GM12891 (cell line): ENCODE measurements at regions not wholly inside any gene's neighbourhood (a gene's known extent, or its start where the extent isn't known, plus 50 kb on each side); places are given as distances from the start of the nearest gene placed in this dataset.
"Not testable (repeated sequence)": the region's sequence is repeated elsewhere in the genome, so short reads cannot be mapped to it uniquely, and the experiment has no call there.

Experiments used
- DNase-seq: peaks from one replicate; pipeline ENCODE4 v3.0.0; 2011; ENCODE audit warnings: low spot score; ENCODE audit not compliant: insufficient read length
- FAIRE-seq: peaks from 2 replicates; lab custom pipeline; 2011; peaks lifted over from hg19 to GRCh38; lab: Jason Lieb, UNC
- PAX5 ChIP-seq: IDR thresholded peaks from 2 replicates; pipeline ENCODE4 v1.6.1; 2011; ENCODE audit warnings: low read length, moderate library complexity, mild to moderate bottlenecking; ENCODE audit not compliant: insufficient read depth, severe bottlenecking
- POLR2A ChIP-seq: IDR thresholded peaks from 2 replicates; pipeline ENCODE4 v1.6.1; 2011; ENCODE audit warnings: low read depth, low read length, control low read depth
- POLR2AphosphoS5 ChIP-seq: IDR thresholded peaks from 2 replicates; pipeline ENCODE4 v1.6.1; 2011; ENCODE audit warnings: low read depth, low read length, control low read depth
- POU2F2 ChIP-seq: IDR thresholded peaks from 2 replicates; pipeline ENCODE4 v1.6.1; 2011; ENCODE audit warnings: low read depth, mild to moderate bottlenecking, control low read depth, low read length, moderate library complexity
- SPI1 ChIP-seq: IDR thresholded peaks from 2 replicates; pipeline ENCODE4 v1.6.1; 2011; ENCODE audit warnings: low read depth, low read length, control low read depth
- TAF1 ChIP-seq: IDR thresholded peaks from 2 replicates; pipeline ENCODE4 v1.6.1; 2011; ENCODE audit warnings: low read depth, low read length, control low read depth

DNA sequence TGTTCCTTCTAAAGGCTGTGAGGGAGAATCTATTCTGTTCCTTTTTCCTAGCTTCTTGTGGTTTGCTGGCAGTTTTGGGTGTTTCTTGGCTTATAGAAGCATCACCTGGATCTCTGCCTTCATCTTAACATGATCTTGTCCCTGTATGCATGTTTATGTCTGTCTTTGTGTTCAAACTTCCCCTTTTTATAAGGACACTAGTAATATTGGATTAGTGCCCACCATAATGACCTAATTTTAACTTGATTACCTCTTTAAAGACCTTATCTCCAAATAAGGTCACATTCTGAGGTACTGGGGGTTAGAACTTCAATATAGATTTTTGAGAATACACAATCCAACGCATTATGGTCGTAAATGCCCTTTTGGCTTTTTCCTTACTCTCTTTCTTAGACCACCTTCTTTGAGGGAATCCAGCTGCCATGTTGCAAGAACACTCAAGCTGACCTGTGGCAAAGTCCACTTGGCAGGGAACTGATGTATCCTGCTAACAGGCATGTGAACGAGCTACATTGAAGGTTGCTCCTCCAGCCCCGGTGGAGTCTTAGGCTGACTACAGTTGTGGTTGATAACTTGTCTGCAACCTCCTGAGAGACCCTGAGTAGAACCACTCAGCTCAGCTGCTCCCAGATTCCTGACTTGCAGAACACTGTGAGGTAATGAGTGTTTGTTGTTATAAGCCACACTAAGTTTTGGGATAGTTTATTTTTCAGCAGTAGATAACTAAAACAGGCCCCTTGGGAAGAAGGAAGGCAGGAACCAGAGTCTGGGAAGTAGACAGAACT is 127.1 kb upstream of the OR9Q1 start:
- no peak for TF ChIP-seq POLR2AphosphoS5
- TF ChIP-seq PAX5, result no peak
- TF ChIP-seq TAF1, result no peak
- no peak for TF ChIP-seq POLR2A
- no peak for TF ChIP-seq POU2F2
- TF ChIP-seq SPI1, result no peak
- no peak for DNase-seq
- no peak for FAIRE-seq

GRCh38 chr11:57899378-57899777 is 124.3 kb upstream of the OR9Q1 start:
- no peak for TF ChIP-seq POLR2A
- TF ChIP-seq SPI1, result no peak
- no peak for TF ChIP-seq POLR2AphosphoS5
- no peak for TF ChIP-seq PAX5
- TF ChIP-seq POU2F2, result no peak
- TF ChIP-seq TAF1, result no peak
- DNase-seq, result no peak
- FAIRE-seq, result no peak

DNA sequence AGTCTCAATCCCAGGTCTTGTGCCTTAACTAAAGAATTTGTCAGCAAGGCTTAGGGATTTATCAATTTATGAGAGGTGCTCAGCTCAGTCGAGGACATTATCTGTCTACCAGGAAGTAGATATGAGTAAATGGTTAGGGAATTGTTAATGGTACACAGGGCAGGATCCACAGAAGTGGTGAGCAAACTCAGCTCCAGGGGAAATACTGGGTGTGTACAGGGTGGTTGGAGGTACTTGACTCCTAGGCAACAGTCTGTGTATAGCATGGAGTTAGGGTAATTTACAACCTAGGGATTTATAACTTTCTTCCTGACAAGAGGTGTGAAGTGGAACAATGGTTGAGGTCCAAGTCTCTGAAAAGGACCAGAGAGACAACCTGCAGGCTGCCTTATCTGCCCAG is 123.4 kb upstream of the OR9Q1 start:
- FAIRE-seq (no peak), DNase-seq (no peak)
- TF ChIP-seq POU2F2, result no peak

DNA sequence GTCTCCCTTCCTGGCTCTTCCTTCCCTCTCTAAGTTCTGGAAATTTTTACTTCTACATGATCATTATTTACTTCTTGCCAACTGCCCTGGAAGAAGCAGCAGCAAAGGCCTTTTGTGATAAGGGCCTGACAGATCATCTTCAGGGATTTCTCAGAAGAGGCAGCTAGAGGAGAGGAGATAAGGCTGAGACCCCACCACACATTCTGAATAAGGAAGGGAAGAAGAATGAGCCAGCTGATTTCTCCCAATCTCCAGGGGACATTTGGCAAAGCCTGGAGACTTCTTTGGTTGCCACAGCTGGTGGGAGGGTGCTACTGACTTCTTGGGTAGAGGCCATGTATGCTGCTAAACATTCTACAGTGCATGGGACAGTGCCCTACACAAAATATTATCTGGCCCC is 122.4 kb upstream of the OR9Q1 start:
- TF ChIP-seq POLR2AphosphoS5 (no peak), PAX5 (no peak), SPI1 (no peak), POLR2A (no peak), POU2F2 (no peak), TAF1 (no peak)
- no peak for FAIRE-seq
- DNase-seq, result no peak

DNA sequence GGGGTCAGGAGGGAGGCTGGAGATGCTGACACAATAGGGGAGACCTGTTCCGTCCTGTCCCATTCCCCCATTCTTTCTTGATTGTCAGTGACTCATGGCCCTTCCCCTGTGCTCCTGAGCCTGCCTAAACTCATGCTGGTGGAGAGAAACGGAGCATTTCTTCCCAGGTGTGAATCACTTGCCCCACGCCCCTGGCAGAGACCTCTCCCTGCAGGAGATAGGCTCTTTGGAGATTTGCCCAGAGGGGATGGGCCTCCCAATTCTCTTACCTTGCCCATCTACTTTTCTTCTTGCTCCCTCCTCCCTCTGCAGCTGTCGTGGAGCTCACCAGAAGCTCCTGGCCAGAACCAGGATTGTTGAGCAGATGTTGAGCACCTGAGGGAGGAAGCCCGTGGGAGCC is 121.9 kb upstream of the OR9Q1 start:
- FAIRE-seq (no peak), DNase-seq (no peak)
- TF ChIP-seq POU2F2, result no peak
- no peak for TF ChIP-seq POLR2AphosphoS5
- no peak for TF ChIP-seq PAX5
- no peak for TF ChIP-seq SPI1
- TF ChIP-seq POLR2A, result no peak
- TF ChIP-seq TAF1, result no peak

DNA sequence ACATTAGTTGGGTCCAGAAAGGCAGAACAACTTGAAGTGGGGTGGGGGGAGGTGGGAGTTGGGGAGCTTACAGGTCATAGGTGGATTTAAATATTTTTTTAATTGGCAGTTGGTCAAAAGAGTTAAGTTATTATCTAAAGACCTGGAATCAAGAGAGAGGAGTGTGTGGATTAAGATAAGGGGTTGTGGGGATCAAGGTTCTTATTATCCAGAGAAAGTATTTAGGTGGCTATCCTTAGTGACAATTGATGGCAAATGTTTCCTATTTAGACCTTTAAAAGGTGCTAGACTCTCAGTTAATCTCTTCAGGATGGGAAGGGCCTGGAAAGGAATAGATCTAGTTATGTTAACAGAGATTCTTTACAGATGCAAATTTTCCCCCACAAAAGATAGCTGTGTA is 120.7 kb upstream of the OR9Q1 start:
- TF ChIP-seq TAF1, result no peak
- no peak for TF ChIP-seq PAX5
- no peak for TF ChIP-seq SPI1
- TF ChIP-seq POU2F2, result no peak
- FAIRE-seq, result no peak
- DNase-seq, result no peak

DNA sequence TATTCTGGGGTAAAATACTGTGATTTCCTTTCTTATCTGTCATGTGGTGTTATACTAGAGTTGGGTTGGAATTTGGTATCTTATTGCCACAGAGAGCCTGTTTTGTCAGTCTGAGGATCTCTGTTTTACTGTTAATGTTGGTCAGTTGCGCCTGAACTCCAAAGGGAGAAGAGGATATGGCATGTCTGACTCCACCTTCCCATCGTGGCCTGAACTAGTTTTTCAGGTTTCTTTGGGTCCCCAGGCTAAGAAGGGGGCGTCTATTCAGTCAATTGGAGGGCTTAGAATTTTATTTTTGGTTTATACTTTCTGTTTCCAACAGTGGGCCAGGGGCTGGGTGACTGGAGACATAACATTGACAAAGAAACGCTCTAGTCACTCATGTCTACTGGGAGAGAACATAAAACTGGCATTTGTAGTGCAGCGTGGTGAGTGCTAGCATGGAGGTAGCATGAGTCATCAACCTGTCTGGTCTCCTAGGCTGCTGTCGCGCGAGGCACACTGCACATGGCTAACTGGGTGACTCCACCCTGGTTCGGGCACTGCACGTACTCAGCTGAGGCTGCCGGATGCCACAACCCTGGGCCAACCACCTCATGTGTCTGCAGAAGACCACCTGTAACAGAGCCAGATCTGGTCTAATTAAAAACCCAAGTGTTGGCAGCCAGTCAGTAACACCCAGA is 120.1 kb upstream of the OR9Q1 start:
- no peak for TF ChIP-seq SPI1
- no peak for TF ChIP-seq POU2F2
- TF ChIP-seq TAF1, result no peak
- no peak for TF ChIP-seq PAX5
- TF ChIP-seq POLR2AphosphoS5, result no peak
- TF ChIP-seq POLR2A, result no peak
- DNase-seq (peak; percentile 8), FAIRE-seq (peak; percentile 90)

DNA sequence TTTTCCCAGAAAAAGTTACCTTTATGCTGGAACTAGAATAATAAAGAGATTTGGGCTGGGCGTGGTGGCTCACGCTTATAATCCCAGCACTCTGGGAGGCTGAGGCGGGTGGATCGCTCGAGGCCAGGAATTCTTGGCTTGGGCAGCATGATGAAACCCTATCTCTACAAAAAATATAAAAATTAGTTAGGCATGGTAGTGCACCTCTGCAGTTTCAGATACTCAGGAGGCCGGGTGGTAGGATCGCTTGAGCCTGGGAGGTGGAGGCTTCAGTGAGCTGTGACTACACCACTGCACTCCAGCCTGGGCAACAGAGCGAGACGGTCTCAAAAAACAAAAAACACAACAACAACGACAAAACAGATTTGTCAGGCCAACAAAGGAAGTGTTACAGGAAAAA is 119.3 kb upstream of the OR9Q1 start:
- DNase-seq (no peak), FAIRE-seq (peak; percentile 20)
- no peak for TF ChIP-seq POLR2AphosphoS5
- TF ChIP-seq POU2F2, result no peak
- peak; percentile 42 for TF ChIP-seq PAX5

DNA sequence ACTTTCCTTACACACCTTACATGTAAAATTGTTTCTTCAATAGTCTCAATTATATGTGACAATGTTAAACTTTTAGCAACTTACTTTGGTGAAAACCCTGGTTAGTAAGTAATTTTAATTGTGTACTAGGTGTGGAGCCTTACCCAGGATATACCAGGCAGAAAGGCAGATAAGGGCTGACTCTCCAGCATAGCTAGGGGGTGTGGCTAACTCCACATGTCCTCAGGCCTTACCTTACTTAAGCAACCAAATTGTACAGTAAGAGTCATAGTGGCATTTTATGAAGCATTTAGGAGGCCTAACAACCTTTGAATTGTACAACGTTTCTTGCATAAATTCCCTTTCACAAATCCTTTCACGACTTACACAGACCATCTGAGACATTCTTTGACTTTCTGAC is 118.2 kb upstream of the OR9Q1 start:
- TF ChIP-seq SPI1 (no peak), POLR2A (no peak), PAX5 (no peak), POU2F2 (no peak), POLR2AphosphoS5 (no peak), TAF1 (no peak)
- FAIRE-seq (no peak), DNase-seq (no peak)

- not testable (repeated sequence) for FAIRE-seq, DNase-seq
Observed at GRCh38 chr11:57908399-57908798, 115.3 kb upstream of the OR9Q1 start.

- FAIRE-seq, DNase-seq: not testable (repeated sequence)
Observed at GRCh38 chr11:57911522-57911921, 112.2 kb upstream of the OR9Q1 start.
